Stimulated activated CD4-positive, alpha-beta T cell treated with anti-CD3 and anti-CD28 coated beads, Interleukin-2, amount 100 ng/mL, for 24 hours (primary cell): ENCODE measurements at regions not wholly inside any gene's neighbourhood (a gene's known extent, or its start where the extent isn't known, plus 50 kb on each side); places are given as distances from the start of the nearest gene placed in this dataset.
"Not testable (repeated sequence)": the region's sequence is repeated elsewhere in the genome, so short reads cannot be mapped to it uniquely, and the experiment has no call there.

Source experiments
- DNase-seq, 2 donors: peaks; one replicate each; pipeline ENCODE4 v3.0.0-alpha.2; 2020

DNA sequence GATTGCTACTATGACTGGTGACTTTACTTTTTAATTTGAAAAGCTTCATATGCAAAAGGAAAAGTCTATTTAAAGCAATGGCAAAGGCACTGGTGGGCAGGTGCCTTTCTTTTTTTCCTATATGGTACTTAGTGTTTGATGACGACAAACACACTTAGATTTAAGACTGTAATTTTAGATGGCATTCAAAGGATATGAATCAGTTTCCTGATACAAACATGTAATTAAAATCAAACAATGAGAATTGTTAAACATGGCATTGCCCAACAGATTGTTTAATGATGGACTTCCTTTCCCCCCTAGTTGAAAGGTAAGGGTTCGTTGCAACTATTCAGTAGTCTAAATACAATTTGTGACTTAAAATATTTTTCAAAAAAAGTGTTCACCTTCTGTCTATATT, 106.5 kb upstream of the SEMA3C start:
- DNase-seq, result no peak

DNA sequence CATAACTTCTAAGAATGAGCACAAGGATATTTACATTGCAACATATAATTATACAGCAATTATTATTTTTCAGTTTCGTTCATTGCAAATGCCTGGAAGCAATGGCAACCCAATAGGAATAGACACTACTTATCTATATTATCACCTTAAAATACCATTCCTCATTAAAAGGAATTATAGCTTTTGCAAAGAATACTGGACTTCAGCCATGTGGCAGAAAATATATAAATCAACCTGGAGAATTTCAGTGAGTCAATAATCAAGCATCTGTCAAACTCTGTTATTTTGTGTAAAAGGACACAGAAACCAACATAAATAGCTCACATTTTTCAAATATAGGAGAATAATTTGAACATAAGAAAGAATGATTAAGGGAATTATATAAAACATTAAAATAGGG, 96.1 kb upstream of the SEMA3C start:
- DNase-seq, result no peak

DNA sequence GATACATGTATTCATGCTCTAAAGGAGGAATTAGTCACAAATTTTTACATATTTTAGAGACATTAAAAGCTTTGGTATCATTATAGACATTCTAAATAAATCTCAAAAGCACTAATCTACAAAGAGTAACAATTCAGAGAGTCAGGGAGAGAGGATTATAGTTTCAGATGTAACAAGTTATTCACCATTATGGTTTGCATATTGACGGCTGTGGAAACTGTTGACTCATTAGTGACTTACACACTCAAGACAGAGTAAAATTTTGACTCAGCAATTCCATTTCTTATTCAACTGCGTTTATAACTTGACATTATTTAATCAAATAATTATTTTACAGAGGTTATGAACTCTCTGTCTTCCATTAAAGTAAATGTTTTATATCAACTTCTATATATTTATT, 95.4 kb upstream of the SEMA3C start:
- no peak for DNase-seq

DNA sequence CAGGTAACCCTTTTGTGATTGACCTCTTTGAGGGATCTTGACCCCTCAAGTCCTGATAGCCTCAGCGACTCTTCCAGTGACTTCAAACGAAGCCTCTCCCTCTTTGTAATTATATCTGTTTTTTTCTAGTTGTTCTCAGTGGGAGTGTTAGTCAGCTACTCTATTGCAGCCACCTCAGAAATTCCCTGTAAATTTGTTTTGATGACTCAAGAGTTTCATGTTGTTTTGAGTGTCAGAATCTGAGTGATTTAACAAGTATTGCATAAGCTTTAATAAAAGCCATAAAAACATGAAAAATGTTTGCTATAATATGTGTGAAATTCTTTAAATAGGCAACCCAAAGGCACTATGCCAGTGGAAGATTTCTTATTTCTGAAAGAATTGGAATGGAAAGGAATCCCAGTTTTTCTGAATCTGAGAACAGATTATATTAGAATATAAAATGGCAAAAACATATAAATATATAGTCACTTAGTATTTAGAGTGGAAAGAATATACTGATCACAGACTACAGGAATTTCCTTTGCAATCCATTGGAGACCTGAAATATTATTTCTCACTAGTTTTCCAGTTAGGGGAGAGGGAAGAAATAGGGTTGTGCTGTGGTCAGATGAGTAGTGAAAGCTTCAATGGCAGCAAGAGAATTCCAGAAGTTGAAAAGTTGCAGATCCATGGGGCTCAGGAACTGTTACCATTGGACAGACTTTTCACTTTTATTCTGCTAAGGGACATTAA, 94.4 kb upstream of the SEMA3C start:
- no peak for DNase-seq

DNA sequence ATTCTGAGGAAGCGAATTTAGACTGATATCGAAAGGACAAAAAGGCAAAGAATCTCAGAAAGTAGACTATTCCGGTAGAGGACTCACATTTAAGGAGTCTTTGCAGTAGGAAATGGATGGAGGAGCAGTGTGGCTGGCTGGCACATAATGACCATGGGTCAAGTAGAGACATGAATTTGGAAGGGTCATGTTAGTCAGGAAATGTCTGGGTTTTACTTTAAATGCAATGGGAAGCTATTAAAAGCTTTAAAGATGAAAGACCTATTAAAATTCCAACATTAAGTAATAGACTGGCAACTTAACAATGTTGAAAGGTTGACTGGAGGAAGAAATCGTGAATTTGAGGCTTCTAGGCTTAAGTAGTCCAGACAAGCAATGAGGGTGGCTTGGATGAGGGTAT, 90.0 kb upstream of the SEMA3C start:
- no peak for DNase-seq

DNA sequence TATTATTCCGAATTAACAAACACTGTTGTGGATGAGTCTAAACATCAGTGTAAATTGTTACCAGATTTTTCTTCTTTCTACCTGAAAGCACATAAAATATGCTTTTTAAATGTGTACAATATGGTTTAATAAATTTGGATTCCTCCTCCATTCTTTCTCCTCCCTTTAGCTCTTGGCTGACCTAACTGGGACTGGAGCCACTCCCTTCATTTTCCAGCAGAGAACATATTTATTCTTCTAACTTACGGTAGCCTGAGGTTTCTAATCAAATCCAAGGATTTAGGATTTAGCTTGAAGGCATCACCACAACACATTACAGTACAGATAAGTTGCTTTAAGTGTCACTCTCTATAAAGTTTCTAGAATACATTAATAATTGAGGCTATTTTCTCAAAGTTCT, 88.2 kb upstream of the SEMA3C start:
- no peak for DNase-seq

DNA sequence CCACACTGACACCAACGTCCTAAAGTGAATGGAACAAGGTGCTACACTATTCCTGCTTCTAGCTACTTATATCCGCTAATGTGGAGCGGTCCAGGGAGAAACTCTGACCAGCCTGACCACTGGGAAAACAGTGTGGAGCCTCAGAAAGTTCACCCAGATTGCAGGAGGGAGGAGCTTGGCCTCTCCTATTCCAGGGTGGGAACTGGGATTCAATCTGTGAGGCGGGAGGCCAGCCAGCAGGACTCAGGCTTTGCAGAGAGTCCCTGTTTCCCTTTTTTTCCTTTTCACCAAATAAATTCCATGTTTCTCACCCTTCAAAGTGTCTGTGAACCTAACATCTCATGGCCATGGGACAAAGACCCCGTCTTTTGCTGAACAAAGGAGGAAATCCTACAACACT, 86.4 kb upstream of the SEMA3C start:
- no peak for DNase-seq

DNA sequence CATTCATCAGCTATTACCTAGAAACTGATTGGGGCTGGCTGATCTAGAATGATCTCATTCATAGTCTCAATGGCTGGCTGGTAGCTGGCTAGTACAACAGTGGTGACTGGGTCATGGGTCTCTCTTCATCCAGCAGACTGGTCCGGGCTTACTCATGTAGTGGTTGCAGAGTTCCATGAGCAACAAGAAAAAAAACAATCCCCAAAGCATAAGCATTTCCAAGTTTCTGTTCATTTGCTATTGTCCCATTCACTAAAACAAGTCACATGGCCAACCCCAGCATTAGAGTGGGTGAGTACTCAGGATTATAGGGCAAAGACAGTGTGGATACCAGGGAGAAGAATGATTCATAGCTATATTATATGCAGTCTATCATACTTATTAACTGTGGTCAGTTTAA, 85.2 kb upstream of the SEMA3C start:
- no peak for DNase-seq

DNA sequence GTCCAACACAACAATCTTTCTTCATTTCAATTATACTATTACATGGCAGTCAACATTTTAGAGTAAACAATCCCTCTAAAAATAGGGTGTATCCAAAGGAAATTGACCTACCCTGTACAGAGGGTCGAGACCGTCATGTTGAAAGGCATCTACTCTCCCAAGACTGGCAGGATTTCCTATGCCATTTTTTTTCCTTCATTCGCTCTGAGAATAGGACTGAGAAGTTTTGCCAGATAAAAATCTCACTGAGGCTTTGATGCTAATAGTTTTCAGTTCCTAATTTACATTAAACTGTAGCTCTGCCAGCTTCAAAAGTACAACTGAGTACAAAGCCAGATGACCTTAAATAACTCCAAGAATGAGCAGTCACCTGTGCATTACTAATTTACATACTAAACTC, 84.5 kb upstream of the SEMA3C start:
- DNase-seq, result no peak

DNA sequence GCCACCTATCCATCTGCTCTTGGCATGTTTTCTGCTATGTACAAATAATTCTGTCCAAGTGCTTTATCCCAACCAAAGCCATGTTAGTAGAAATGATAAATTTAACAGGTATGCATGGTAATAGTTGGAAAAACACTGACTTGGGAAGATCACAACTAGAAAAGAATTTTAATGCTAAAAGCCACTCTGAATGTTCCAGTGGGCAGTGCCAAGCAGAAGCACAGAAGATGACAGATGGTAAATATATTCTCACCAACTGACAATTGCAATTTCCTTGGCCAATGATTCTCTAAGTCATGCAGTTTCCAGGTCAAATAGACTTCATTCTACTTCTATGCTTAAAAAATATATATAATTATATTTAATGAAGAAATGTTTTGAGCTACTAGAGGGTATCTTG, 83.6 kb upstream of the SEMA3C start:
- DNase-seq, result no peak

DNA sequence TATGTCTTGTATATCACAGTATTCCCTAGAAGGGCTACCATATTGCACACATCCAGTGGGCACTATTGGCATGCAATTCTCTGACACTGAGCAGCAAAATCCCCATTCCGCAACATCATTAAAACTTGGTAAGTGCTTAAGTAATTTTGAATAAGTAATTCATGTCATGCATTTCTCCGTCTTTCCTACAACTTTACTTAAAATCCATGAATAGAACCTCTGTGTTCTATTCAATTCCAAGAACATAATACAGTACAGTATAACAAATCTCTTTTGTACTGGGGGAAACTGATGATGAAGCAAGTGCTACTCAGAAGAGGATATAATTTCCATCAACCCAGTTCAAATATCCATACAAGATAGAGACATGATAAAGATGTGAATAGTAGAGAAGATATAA, 80.9 kb upstream of the SEMA3C start:
- DNase-seq, result no peak

DNA sequence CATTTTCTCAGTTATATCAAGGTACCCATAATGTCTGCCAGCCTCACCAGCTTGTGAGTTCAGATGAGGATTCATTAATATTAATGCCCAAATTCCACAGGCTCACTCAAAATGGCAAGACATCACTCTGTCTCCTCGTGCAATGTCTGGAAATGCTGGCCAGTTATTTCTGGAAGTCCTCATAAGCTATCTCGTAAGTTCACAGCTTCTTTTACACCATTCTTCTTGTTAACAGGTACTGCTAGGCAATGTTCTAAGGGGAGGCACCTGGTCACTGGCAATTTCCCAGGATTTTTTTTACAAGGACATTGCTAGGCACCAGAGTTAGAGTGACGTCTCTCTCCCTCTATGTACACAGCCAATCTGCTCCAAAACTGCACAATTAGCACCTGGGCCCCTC, 80.2 kb upstream of the SEMA3C start:
- no peak for DNase-seq

DNA sequence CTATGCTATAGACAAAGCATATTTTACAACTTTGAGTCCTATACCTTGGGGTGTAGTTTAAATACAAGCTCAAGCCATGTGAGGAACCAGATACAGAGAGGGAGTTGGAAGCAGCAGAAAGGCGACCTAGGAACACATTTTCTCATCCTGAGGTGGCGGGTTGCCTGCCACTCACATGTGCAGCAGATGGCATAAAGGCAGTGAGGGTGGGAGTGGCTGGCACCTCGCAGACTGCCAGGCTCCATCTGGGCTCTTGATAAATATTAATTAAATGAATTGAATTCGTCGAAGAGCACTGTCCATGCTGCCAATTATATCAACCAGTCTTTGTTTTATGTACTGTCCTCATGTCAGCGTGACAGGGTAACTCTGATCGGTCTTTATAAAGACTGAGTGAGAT, 79.0 kb upstream of the SEMA3C start:
- no peak for DNase-seq

DNA sequence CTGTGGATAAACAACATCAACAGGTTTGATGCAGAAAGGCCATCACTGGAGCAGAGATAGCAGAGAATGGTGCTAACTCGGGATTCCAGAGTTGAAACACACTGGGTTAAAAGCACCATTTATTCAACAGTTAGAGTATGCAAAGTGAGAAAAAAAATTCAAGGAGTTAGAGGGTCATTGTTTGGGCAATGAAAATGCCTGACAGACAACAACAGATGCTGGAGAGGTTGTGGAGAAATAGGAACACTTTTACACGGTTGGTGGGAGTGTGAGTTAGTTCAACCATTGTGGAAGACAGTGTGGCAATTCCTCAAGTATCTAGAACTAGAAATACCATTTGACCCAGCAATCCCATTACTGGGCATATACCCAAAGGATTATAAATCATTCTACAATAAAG, 77.4 kb upstream of the SEMA3C start:
- not testable (repeated sequence) for DNase-seq

DNA sequence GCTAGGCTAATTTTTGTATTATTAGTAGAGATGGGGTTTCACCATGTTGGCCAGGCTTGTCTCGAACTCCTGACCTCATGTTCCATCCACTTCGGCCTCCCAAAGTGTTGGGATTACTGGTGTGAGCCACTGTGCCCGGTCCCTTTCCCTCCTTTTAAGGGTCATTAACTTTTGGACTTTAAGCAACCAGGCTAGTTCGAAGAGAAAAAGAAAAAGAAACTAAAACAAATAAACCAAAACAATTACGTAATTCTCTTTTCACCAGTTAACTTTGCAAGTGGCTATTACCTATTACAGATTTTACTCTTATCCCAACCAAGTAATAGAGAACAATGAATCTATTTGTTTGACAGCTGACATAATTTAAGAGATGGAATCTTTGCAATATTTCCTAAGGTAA, 72.8 kb upstream of the SEMA3C start:
- no peak for DNase-seq

DNA sequence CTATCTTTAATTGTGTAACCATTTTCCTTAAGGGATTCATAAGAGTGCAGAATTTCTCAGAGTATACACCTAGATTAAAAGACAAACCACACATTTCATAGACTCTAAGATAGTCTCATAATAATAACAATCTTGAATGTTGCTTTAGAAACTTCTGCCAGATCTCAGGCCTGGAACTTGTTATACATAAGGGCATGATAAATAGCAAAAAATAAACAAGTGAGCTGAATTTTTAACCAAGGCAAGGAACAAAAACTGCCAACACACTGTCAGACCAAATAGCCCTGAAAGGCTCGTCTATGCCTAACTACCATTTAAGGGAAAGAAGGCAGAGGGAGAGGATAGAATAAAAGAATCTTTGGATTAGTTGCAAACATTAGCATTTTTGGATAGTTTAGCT, 65.8 kb upstream of the SEMA3C start:
- no peak for DNase-seq

DNA sequence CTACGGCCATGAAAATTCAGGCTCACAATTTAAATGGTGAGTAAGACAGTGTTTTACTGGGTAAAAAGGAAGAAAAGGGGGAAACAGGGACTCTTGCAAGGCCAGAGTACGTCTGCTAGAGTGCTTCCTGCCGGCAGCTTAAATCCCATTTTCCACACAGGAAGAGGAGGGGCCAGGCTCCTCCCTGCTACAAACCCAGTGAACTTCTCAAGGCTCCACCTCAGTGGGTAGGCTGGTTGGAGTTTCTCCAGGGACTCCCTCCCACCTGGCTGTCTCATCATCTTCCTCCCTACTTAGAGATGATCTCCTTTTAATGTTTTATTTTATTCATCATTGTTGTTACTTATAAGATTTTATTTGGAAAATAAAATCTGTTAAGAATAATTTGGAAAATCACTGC, 62.6 kb upstream of the SEMA3C start:
- no peak for DNase-seq

DNA sequence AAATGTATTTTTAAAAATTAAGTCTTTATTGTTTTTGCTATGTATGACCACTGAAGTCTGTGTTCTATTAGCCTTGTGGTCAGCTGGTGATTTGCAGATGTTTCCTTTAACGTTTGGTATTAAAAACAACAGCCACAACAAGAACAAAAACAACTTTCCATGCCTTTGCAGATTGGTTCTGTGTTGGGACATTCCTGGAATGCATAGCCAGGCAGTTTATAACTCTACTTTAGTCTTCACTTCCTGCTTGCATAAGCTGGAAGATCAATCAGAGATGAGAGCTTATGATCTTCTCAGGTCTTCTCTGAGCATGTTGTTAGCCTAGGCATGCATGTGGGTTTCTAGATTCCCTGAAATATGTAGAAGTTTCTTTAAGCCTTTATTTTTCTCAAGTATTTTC, 58.9 kb upstream of the SEMA3C start:
- DNase-seq, result no peak

DNA sequence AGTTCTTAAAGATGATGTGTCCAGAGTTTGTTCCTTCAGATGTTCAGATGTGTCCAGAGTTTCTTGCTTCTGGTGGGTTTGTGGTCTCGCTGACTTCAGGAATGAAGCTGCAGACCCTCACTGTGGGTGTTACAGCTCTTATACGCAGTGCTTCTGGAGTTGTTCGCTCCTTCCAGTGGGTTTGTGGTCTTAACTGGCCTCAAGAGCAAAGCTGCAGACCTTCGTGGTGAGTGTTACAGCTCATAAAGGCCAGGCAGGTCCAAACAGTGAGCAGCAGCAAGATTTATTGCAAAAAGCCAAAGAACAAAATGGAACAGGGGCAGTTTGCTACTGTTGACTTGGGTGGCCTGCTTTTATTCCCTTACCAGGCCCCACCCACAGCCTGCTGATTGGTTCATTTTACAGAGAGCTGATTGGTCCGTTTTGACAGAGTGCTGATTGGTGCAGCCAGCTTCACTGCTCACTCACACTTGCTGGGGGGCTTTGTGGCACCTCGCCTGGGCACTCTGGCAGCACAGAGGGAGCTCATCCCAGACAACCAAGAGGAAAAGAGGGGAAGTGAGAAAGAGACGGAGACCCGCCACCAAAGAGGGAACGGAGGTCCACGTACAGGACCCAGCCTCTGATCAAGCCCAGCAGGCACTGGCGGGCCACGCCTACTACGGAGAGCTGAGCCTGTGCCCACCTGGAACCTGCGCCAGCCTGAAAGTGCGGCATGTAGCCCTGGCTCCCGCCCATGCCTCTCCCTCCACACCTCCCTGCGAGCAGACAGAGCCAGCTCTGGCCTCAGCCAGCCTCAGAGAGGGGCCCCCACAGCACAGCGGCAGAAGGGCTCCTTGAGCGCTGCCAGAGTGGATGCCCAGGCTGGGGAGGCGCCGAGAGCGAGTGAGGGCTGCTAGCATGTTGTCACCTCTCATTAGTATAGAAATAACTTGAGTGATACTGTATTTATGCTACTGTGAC, 55.8 kb upstream of the SEMA3C start:
- no peak for DNase-seq

DNA sequence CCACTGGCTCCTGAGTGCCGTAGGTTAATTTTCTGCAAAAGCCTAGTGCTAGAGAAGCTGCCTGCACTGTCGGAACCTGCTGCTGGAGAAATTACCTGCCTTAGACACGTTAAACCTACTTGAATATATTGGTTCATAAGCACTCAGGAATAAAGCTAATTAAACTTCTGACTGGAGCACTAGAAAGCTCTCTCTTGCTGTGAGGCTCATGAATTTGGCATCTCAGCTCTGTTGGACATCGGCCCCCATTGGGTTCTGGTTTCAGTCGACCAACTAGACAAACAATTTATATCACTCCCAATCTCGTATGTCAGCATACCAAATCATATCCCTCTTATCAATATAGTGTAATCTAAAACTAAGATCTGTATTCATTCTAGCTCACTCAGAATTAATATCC, 52.4 kb upstream of the SEMA3C start:
- no peak for DNase-seq
